Colonic mucosa (tissue), 4 donors: ENCODE measurements at regions not wholly inside any gene's neighbourhood (a gene's known extent, or its start where the extent isn't known, plus 50 kb on each side); places are given as distances from the start of the nearest gene placed in this dataset.
A peak's percentile ranks its signal among the peaks of the same experiment; 100 is the strongest.

Experiments used
- DNase-seq: peaks from one replicate; pipeline ENCODE4 v3.0.0-alpha.2; 2020
- H3K27ac ChIP-seq: fragments of 200-600 bp; one replicate; pipeline ENCODE4 v1.8.0; 2021
- H3K27me3 ChIP-seq: fragments of 200-600 bp; one replicate; pipeline ENCODE4 v1.8.0; 2021
- H3K36me3 ChIP-seq: fragments of 200-600 bp; one replicate; pipeline ENCODE4 v1.8.0; 2021
- H3K4me1 ChIP-seq: fragments of 200-600 bp; one replicate; pipeline ENCODE4 v1.8.0; 2021; ENCODE audit warnings: mild to moderate bottlenecking
- H3K4me3 ChIP-seq: fragments of 200-600 bp; one replicate; pipeline ENCODE4 v1.8.0; 2021
- H3K9ac ChIP-seq, 2 donors: one replicate each; pipeline ENCODE4 v1.7.0; 2013; ENCODE audit warnings: control low read depth in 2 of 2, low read depth in 2 of 2, low read length in 2 of 2
- H3K9me3 ChIP-seq: fragments of 200-600 bp; one replicate; pipeline ENCODE4 v1.8.0; 2021
- CTCF ChIP-seq: fragments of 200-600 bp; IDR thresholded peaks from one replicate; pipeline ENCODE4 v1.8.0; 2022; ENCODE audit warnings: antibody characterized with exemption, mild to moderate bottlenecking
- intact Hi-C: fragments of 100-400 bp; cut with DNase I; formaldehyde crosslinking; loops from one replicate; pipeline ENCODE4 v1.14.1; 2022
- donor health status: healthy.
- donor health status: DM: no; HTN: no; CAD: no.
- donor health status: DM: no; HTN: no; CAD: no.

- Histone ChIP-seq H3K36me3 (no peaks in the 10 kb centered on the region), H3K4me3 (no peak overlapping the region), H3K27me3 (no peaks in the 10 kb centered on the region), H3K9ac (no peak overlapping the region), H3K27ac (no peak overlapping the region), H3K4me1 (no peaks in the 10 kb centered on the region), H3K9me3 (no peaks in the 10 kb centered on the region)
- TF ChIP-seq CTCF, result no peak
- no peak for DNase-seq
- intact Hi-C loops, result no loop called here
Measured at GRCh38 chr10:78247821-78248220, 214.2 kb downstream of the RPS24 start.

- Histone ChIP-seq H3K9me3 (no peaks in the 10 kb centered on the region), H3K36me3 (no peaks in the 10 kb centered on the region), H3K27ac (no peak overlapping the region), H3K27me3 (no peaks in the 10 kb centered on the region), H3K4me1 (no peaks in the 10 kb centered on the region), H3K4me3 (no peak overlapping the region), H3K9ac (no peak overlapping the region)
- intact Hi-C loops, result no loop called here
- peak; percentile 20 for DNase-seq
- TF ChIP-seq CTCF, result no peak
Measured at GRCh38 chr10:78248651-78249464, 215.2 kb downstream of the RPS24 start.

- TF ChIP-seq CTCF, result no peak
- H3K27me3 ChIP-seq, result no peaks in the 10 kb centered on the region
- H3K9me3 ChIP-seq, result no peaks in the 10 kb centered on the region
- H3K36me3 ChIP-seq, result no peaks in the 10 kb centered on the region
- H3K4me3 ChIP-seq, result no peak overlapping the region
- intact Hi-C loops, result no loop called here
- DNase-seq, result no peak
- H3K4me1 ChIP-seq, result no peaks in the 10 kb centered on the region
- H3K27ac ChIP-seq, result no peak overlapping the region
- no peak overlapping the region for H3K9ac ChIP-seq
Measured at GRCh38 chr10:78249690-78250089, 216.0 kb downstream of the RPS24 start.

- Histone ChIP-seq H3K36me3 (no peaks in the 10 kb centered on the region), H3K27ac (no peak overlapping the region), H3K9ac (no peak overlapping the region), H3K9me3 (no peaks in the 10 kb centered on the region), H3K4me1 (no peaks in the 10 kb centered on the region), H3K27me3 (no peaks in the 10 kb centered on the region), H3K4me3 (no peak overlapping the region)
- no peak for TF ChIP-seq CTCF
- intact Hi-C loops, result no loop called here
- DNase-seq, result no peak
Measured at GRCh38 chr10:78250313-78251015, 216.8 kb downstream of the RPS24 start.

GRCh38 chr10:78251016-78251385 is 217.3 kb downstream of the RPS24 start:
- H3K4me1 ChIP-seq, result no peaks in the 10 kb centered on the region
- H3K9me3 ChIP-seq, result no peaks in the 10 kb centered on the region
- TF ChIP-seq CTCF, result no peak
- H3K27ac ChIP-seq, result no peak overlapping the region
- no peaks in the 10 kb centered on the region for H3K27me3 ChIP-seq
- intact Hi-C loops, result no loop called here
- no peak overlapping the region for H3K4me3 ChIP-seq
- no peaks in the 10 kb centered on the region for H3K36me3 ChIP-seq
- H3K9ac ChIP-seq, result no peak overlapping the region
- DNase-seq, result no peak
